Cerebellar cortex (tissue), 1 donor: ENCODE measurements at regions not wholly inside any gene's neighbourhood (a gene's known extent, or its start where the extent isn't known, plus 50 kb on each side); places are given as distances from the start of the nearest gene placed in this dataset.

Experiments used
- DNase-seq: peaks from one replicate; pipeline ENCODE4 v3.0.0-alpha.2; 2015; ENCODE audit warnings: low spot score

- no peak for DNase-seq
Measured at GRCh38 chr2:18927525-18928232, 338.3 kb upstream of the NT5C1B start.

- DNase-seq = no peak
Measured at GRCh38 chr2:18926631-18927524, 337.5 kb upstream of the NT5C1B start.

GRCh38 chr2:18925296-18925695 is 335.9 kb upstream of the NT5C1B start:
- DNase-seq = no peak

- no peak for DNase-seq
Measured at GRCh38 chr2:18924886-18925285, 335.5 kb upstream of the NT5C1B start.

GRCh38 chr2:18924386-18924785 is 335.0 kb upstream of the NT5C1B start:
- no peak for DNase-seq

GRCh38 chr2:18922276-18922675 is 332.9 kb upstream of the NT5C1B start:
- no peak for DNase-seq

GRCh38 chr2:18918280-18918679 is 328.9 kb upstream of the NT5C1B start:
- DNase-seq = no peak

GRCh38 chr2:18915227-18915626 is 325.9 kb upstream of the NT5C1B start:
- no peak for DNase-seq

- no peak for DNase-seq
Measured at GRCh38 chr2:18913512-18913911, 324.1 kb upstream of the NT5C1B start.

- DNase-seq = no peak
Measured at GRCh38 chr2:18912225-18912888, 323.0 kb upstream of the NT5C1B start.

GRCh38 chr2:18911416-18911815 is 322.0 kb upstream of the NT5C1B start:
- no peak for DNase-seq

- no peak for DNase-seq
Measured at GRCh38 chr2:18910843-18911242, 321.5 kb upstream of the NT5C1B start.

- DNase-seq = no peak
Measured at GRCh38 chr2:18907937-18908336, 318.6 kb upstream of the NT5C1B start.

GRCh38 chr2:18907508-18907907 is 318.1 kb upstream of the NT5C1B start:
- DNase-seq = no peak

- no peak for DNase-seq
Measured at GRCh38 chr2:18903750-18904149, 314.4 kb upstream of the NT5C1B start.

GRCh38 chr2:18901242-18901641 is 311.9 kb upstream of the NT5C1B start:
- DNase-seq = no peak

GRCh38 chr2:18900691-18901141 is 311.3 kb upstream of the NT5C1B start:
- no peak for DNase-seq

- no peak for DNase-seq
Measured at GRCh38 chr2:18899725-18900124, 310.4 kb upstream of the NT5C1B start.

- no peak for DNase-seq
Measured at GRCh38 chr2:18898271-18898670, 308.9 kb upstream of the NT5C1B start.

GRCh38 chr2:18896125-18896764 is 306.9 kb upstream of the NT5C1B start:
- no peak for DNase-seq

- DNase-seq = no peak
Measured at GRCh38 chr2:18891600-18892345, 302.4 kb upstream of the NT5C1B start.
